GM18520 (cell line): ENCODE measurements at regions not wholly inside any gene's neighbourhood (a gene's known extent, or its start where the extent isn't known, plus 50 kb on each side); places are given as distances from the start of the nearest gene placed in this dataset.

Experiments
- ATAC-seq: cut with Tn5 transposase; IDR thresholded peaks from one replicate; pipeline ENCODE4 v1.9.1; 2021; ENCODE audit not compliant: unreplicated experiment

GRCh38 chr5:57538341-57538955 lies 55.8 kb upstream of the ACTBL2 start:
- no peak for ATAC-seq

GRCh38 chr5:57537811-57538210 lies 55.2 kb upstream of the ACTBL2 start:
- ATAC-seq, result no peak

DNA sequence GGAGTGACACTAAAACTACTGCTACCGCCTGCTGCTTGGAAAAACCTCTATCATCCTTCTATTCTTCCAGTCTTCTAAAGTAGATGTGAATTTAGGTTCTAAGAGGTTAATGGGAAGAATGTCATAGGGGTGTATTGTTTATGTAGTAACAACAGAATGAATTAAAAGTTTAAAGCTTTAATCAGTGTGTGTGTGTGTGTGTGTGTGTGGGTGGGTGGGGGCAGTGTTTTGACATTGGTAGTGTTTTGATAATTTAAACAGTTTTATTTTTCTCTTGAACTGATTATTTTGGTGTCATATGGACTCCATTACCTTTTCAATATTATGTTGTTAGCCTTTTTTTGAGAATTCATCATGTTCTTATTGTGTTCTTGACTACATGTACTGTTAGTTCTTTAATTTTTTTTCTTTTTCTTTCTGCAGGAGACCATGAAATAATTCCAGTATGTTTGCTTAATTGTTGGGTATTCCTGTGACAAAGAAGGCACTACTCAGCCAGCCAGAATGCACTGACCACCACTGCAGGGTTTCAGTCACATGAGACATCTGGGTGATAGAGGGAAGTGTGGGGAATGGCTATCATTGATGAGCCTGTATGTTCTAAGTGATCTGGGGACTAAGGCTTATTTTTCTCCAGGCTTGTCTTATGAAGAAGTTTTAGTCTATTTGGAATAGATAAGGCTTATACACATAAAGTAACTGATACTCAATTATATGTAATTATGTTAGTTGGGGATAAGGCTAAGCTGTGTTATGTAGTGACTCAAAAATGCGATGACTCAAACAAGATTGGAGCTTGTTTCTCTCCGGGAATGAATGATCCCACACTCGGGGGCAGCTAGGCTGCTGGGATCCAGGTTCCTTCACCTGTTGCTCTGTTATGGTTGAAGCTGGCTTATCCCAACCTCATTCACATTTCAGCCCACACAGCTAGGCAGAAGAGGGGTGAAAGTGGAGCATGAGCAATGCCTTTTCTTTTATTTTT lies 50.2 kb upstream of the ACTBL2 start:
- ATAC-seq, result no peak
